ENCODE measurements at regions not wholly inside any gene's neighbourhood (a gene's known extent, or its start where the extent isn't known, plus 50 kb on each side); places are given as distances from the start of the nearest gene placed in this dataset.

- Histone ChIP-seq H2BK20ac (ENCODE audit: low read length) (no peak overlapping the region), H4K5ac (ENCODE audit: insufficient read length, low read depth, low read length) (no peak overlapping the region), H3K9me3 (ENCODE audit: insufficient read depth in 2 of 2, low read depth in 1 of 2, low read length in 1 of 2) (no peaks in the 10 kb centered on the region; a peak in 1 of 4 replicates), H2AFZ (ENCODE audit: low read length) (no peak overlapping the region), H3K79me2 (ENCODE audit: control insufficient read depth in 1 of 2, insufficient read depth in 2 of 2, low read length in 2 of 2) (no peaks in the 10 kb centered on the region), H2BK5ac (ENCODE audit: low read depth, low read length) (no peak overlapping the region), H3K56ac (replicated peaks; ENCODE audit: insufficient read length, low read depth, low read length) (no peak overlapping the region), H4K91ac (replicated peaks; ENCODE audit: insufficient read length, low read length) (no peak overlapping the region), H2BK12ac (ENCODE audit: low read depth, low read length) (no peak overlapping the region), H2AK5ac (ENCODE audit: low read depth, low read length) (no peak overlapping the region), H3K36me3 (ENCODE audit: control insufficient read depth in 2 of 4, insufficient read depth in 4 of 4, low read length in 3 of 4) (no peaks in the 10 kb centered on the region), H3K23ac (ENCODE audit: insufficient read length) (no peak overlapping the region), H3K4ac (replicated peaks; ENCODE audit: insufficient read length, low read depth, low read length) (no peak overlapping the region), H3K9ac (replicated peaks in 1 of 4; ENCODE audit: extremely low read depth in 1 of 4, low read depth in 3 of 4, low read length in 3 of 4) (no peak overlapping the region), H3K27ac (ENCODE audit: low read depth, low read length) (no peak overlapping the region), H3K79me1 (ENCODE audit: low read depth, low read length) (no peaks in the 10 kb centered on the region), H3K4me1 (replicated peaks in 1 of 4; ENCODE audit: control insufficient read depth in 3 of 4, insufficient read depth in 4 of 4, low read length in 3 of 4) (peaks cover 0 to 3% (median 0%) of the 10 kb centered on the region in 4 experiments; a peak in 1 of 7 replicates), H4K8ac (ENCODE audit: extremely low read depth, insufficient read depth, low read length) (no peak overlapping the region), H3K4me3 (ENCODE audit: extremely low read depth in 1 of 4, insufficient read depth in 2 of 4, low read depth in 3 of 4, low read length in 4 of 4) (no peak overlapping the region), H2BK15ac (ENCODE audit: low read length) (no peak overlapping the region), H3K14ac (ENCODE audit: insufficient read length) (no peak overlapping the region), H3K18ac (ENCODE audit: extremely low read depth, low read length) (no peak overlapping the region), H3K23me2 (ENCODE audit: low read depth, low read length) (no peaks in the 10 kb centered on the region), H3K27me3 (replicated peaks in 1 of 4; ENCODE audit: control insufficient read depth in 3 of 4, extremely low read depth in 1 of 4, insufficient read depth in 3 of 4, low read length in 3 of 4) (no peaks in the 10 kb centered on the region), H4K20me1 (replicated peaks in 1 of 2; ENCODE audit: control insufficient read depth in 1 of 2, insufficient read depth in 2 of 2, low read length in 2 of 2) (no peaks in the 10 kb centered on the region), H3K4me2 (ENCODE audit: insufficient read depth in 1 of 2, low read depth in 2 of 2, low read length in 2 of 2) (no peak overlapping the region), H2BK120ac (replicated peaks; ENCODE audit: low read depth, low read length) (no peak overlapping the region)
- 63% methylated on average over 3 of the region's 3 CpGs; no CpG with 5 or more reads in 1 of the 2 experiments for whole genome bisulfite sequencing, 2 experiments (ENCODE audit: extremely low coverage in 1 of 2, insufficient coverage in 1 of 2, insufficient read length in 1 of 2, insufficient replicate concordance in 2 of 2, low coverage in 1 of 2, low lambda C conversion rate in 2 of 2, missing lambda C conversion rate in 1 of 2)
- FAIRE-seq, result no peak
- no peak for DNase-seq (ENCODE audit: low read depth in 1 of 2, low spot score in 2 of 2)
- CTCF ChIA-PET (ENCODE audit: partially characterized antibody), result interaction anchor here (0.6 kb wide), 1 partner anchor 287 kb away, joined by 3 read pairs; no protein-coding TSS in a partner anchor
- POLR2A ChIA-PET (ENCODE audit: partially characterized antibody), result no interaction called here
- no peak for TF ChIP-seq RXRA (IDR thresholded peaks at IDR 0.05; ENCODE audit: insufficient read depth, low read depth, low read length)
- no peak for TF ChIP-seq CBX8 (IDR thresholded peaks at IDR 0.05; ENCODE audit: borderline replicate concordance, low read depth, low read length)
- TF ChIP-seq BCL11A (IDR thresholded peaks at IDR 0.05; ENCODE audit: low read depth in 2 of 2, low read length in 2 of 2), result no peak
- no peak for TF ChIP-seq RNF2 (IDR thresholded peaks at IDR 0.05; ENCODE audit: borderline replicate concordance, low read depth, low read length, missing control alignments, poor library complexity, severe bottlenecking)
- no peak for TF ChIP-seq CBX5 (IDR thresholded peaks at IDR 0.05; ENCODE audit: low read depth, low read length)
- no peak for TF ChIP-seq SRF (IDR thresholded peaks at IDR 0.05; ENCODE audit: low read depth, low read length)
- TF ChIP-seq CTCF (IDR thresholded peaks at IDR 0.05; ENCODE audit: control extremely low read depth in 1 of 3, insufficient read depth in 1 of 3, low read depth in 1 of 3, low read length in 3 of 3), result no peak
Observed at GRCh38 chr2:34252111-34252510, 653.0 kb upstream of the FAM98A start.

All from H1 (cell line).